Vagina (tissue), 2 donors: ENCODE measurements at regions not wholly inside any gene's neighbourhood (a gene's known extent, or its start where the extent isn't known, plus 50 kb on each side); places are given as distances from the start of the nearest gene placed in this dataset.
A peak's percentile ranks its signal among the peaks of the same experiment; 100 is the strongest.

Experiments used
- DNase-seq, 2 donors: peaks; one replicate each; pipeline ENCODE4 v3.0.0-alpha.2; 2017; ENCODE audit errors: extremely low spot score in 2 of 2
- H3K27ac ChIP-seq: fragments of 200-600 bp; sonication (generic); one replicate; pipeline ENCODE4 v1.5.1; 2019
- H3K27me3 ChIP-seq: fragments of 200-600 bp; sonication (generic); one replicate; pipeline ENCODE4 v1.5.1; 2019
- H3K36me3 ChIP-seq, 2 donors: fragments of 200-600 bp; sonication (generic); one replicate each; pipeline ENCODE4 v1.5.1; 2017 to 2019
- H3K4me1 ChIP-seq: fragments of 200-600 bp; sonication (generic); one replicate; pipeline ENCODE4 v1.5.1; 2019
- H3K4me3 ChIP-seq, 2 donors: fragments of 200-600 bp; sonication (generic); 1 replicate in 1 of 2; 2 replicates in 1 of 2; pipeline ENCODE4 v1.5.1; 2016 to 2019
- H3K9me3 ChIP-seq: fragments of 200-600 bp; sonication (generic); one replicate; pipeline ENCODE4 v1.5.1; 2019
- CTCF ChIP-seq, 3 experiments: fragments of 450-650 bp in 2 of 3; fragments of 200-600 bp in 1 of 3; sonication (generic) in 1 of 3; IDR thresholded peaks; one replicate each; pipeline ENCODE4 v1.5.1; 2017 to 2019; ENCODE audit warnings: antibody characterized with exemption in 3 of 3, mild to moderate bottlenecking in 2 of 3, moderate library complexity in 2 of 3
- POLR2A ChIP-seq, 2 donors: fragments of 450-650 bp; IDR thresholded peaks; one replicate each; pipeline ENCODE4 v1.6.1; 2017; ENCODE audit warnings: antibody characterized with exemption in 2 of 2, mild to moderate bottlenecking in 2 of 2, moderate library complexity in 2 of 2
- POLR2AphosphoS5 ChIP-seq, 2 donors: sonication (generic); formaldehyde crosslinking; IDR thresholded peaks; one replicate each; pipeline ENCODE4 v1.9.0; 2017; ENCODE audit warnings: antibody characterized with exemption in 2 of 2, mild to moderate bottlenecking in 2 of 2, low read depth in 1 of 2; ENCODE audit not compliant: insufficient read depth in 1 of 2
- intact Hi-C: fragments of 100-400 bp; cut with DNase I; formaldehyde crosslinking; loops from one replicate; pipeline ENCODE4 v1.15.1; 2023

GRCh38 chr10:23608926-23609325 is 170.1 kb downstream of the OTUD1 start:
- Histone ChIP-seq H3K4me3 (no peak overlapping the region), H3K36me3 (no peaks in the 10 kb centered on the region), H3K9me3 (no peaks in the 10 kb centered on the region), H3K27me3 (no peaks in the 10 kb centered on the region), H3K4me1 (peaks cover 18% of the 10 kb centered on the region), H3K27ac (no peak overlapping the region)
- DNase-seq = no peak
- no peak for TF ChIP-seq CTCF (IDR thresholded peaks at IDR 0.05)
- no peak for TF ChIP-seq POLR2AphosphoS5 (IDR thresholded peaks at IDR 0.05; ENCODE audit: insufficient read depth in 1 of 2, low read depth in 1 of 2)
- no peak for TF ChIP-seq POLR2A (IDR thresholded peaks at IDR 0.05)
- intact Hi-C loops = no loop called here

- Histone ChIP-seq H3K36me3 (no peaks in the 10 kb centered on the region), H3K9me3 (no peaks in the 10 kb centered on the region), H3K27me3 (no peaks in the 10 kb centered on the region), H3K4me3 (no peak overlapping the region), H3K27ac (no peak overlapping the region), H3K4me1 (peaks cover 18% of the 10 kb centered on the region)
- TF ChIP-seq CTCF (IDR thresholded peaks at IDR 0.05) (no peak), POLR2AphosphoS5 (IDR thresholded peaks at IDR 0.05; ENCODE audit: insufficient read depth in 1 of 2, low read depth in 1 of 2) (no peak), POLR2A (IDR thresholded peaks at IDR 0.05) (no peak)
- DNase-seq = no peak
- intact Hi-C loops = no loop called here
These were observed 171.9 kb downstream of the OTUD1 start for GRCh38 chr10:23610626-23611307.

GRCh38 chr10:23611308-23612029 is 172.6 kb downstream of the OTUD1 start:
- H3K4me1 ChIP-seq = peaks cover 18% of the 10 kb centered on the region
- DNase-seq = no peak
- peak overlapping the region; percentile 51 for H3K27ac ChIP-seq
- TF ChIP-seq CTCF (IDR thresholded peaks at IDR 0.05) (no peak), POLR2AphosphoS5 (IDR thresholded peaks at IDR 0.05; ENCODE audit: insufficient read depth in 1 of 2, low read depth in 1 of 2) (no peak)
- H3K4me3 ChIP-seq = no peak overlapping the region
- no peaks in the 10 kb centered on the region for H3K36me3 ChIP-seq
- intact Hi-C loops = no loop called here
- no peaks in the 10 kb centered on the region for H3K9me3 ChIP-seq
- no peaks in the 10 kb centered on the region for H3K27me3 ChIP-seq

GRCh38 chr10:23613900-23614299 is 175.0 kb downstream of the OTUD1 start:
- Histone ChIP-seq H3K36me3 (no peaks in the 10 kb centered on the region), H3K9me3 (no peaks in the 10 kb centered on the region), H3K27me3 (no peaks in the 10 kb centered on the region), H3K4me3 (no peak overlapping the region), H3K4me1 (peaks cover 18% of the 10 kb centered on the region), H3K27ac (no peak overlapping the region)
- no peak for DNase-seq
- TF ChIP-seq CTCF (IDR thresholded peaks at IDR 0.05) = no peak
- no peak for TF ChIP-seq POLR2A (IDR thresholded peaks at IDR 0.05)
- TF ChIP-seq POLR2AphosphoS5 (IDR thresholded peaks at IDR 0.05; ENCODE audit: insufficient read depth in 1 of 2, low read depth in 1 of 2) = no peak
- intact Hi-C loops = no loop called here

GRCh38 chr10:23614483-23614882 is 175.6 kb downstream of the OTUD1 start:
- intact Hi-C loops = no loop called here
- no peak overlapping the region for H3K27ac ChIP-seq
- H3K9me3 ChIP-seq = no peaks in the 10 kb centered on the region
- H3K36me3 ChIP-seq = no peaks in the 10 kb centered on the region
- no peak overlapping the region for H3K4me3 ChIP-seq
- H3K27me3 ChIP-seq = no peaks in the 10 kb centered on the region
- TF ChIP-seq CTCF (IDR thresholded peaks at IDR 0.05) = no peak
- TF ChIP-seq POLR2AphosphoS5 (IDR thresholded peaks at IDR 0.05; ENCODE audit: insufficient read depth in 1 of 2, low read depth in 1 of 2) = no peak
- no peak for TF ChIP-seq POLR2A (IDR thresholded peaks at IDR 0.05)
- no peak for DNase-seq
- H3K4me1 ChIP-seq = peaks cover 18% of the 10 kb centered on the region
